WTC11 (cell line): ENCODE measurements at regions not wholly inside any gene's neighbourhood (a gene's known extent, or its start where the extent isn't known, plus 50 kb on each side); places are given as distances from the start of the nearest gene placed in this dataset.

Experiments
- ATAC-seq: fragments of 200-7000 bp; cut with Tn5 transposase; 2 replicates; pipeline ENCODE4 v1.10.0; 2021; ENCODE audit warnings: mild to moderate bottlenecking, moderate library complexity
- CTCF ChIA-PET: fragments of 300-600 bp; sonication (Branson Sonifier 250); formaldehyde crosslinking; loops from one replicate; lab custom pipeline; 2021; ENCODE audit warnings: antibody characterized with exemption; lab: Charles Lee
- POLR2A ChIA-PET: fragments of 350-600 bp; sonication (Branson Sonifier 250); formaldehyde crosslinking; loops from one replicate; lab custom pipeline; 2021; ENCODE audit warnings: antibody characterized with exemption; lab: Charles Lee
- DNase-seq: peaks from one replicate; pipeline ENCODE4 v3.0.0; 2021; ENCODE audit warnings: low spot score
- H3K27ac Mint-ChIP-seq: 2 replicates; pipeline ENCODE4 v1.8.0; 2021; ENCODE audit warnings: mixed read lengths
- H3K27me3 Mint-ChIP-seq: 2 replicates; pipeline ENCODE4 v1.8.0; 2021; ENCODE audit warnings: low read depth, mild to moderate bottlenecking, moderate library complexity, mixed read lengths
- H3K36me3 Mint-ChIP-seq: 2 replicates; pipeline ENCODE4 v1.8.0; 2021; ENCODE audit warnings: mixed read lengths
- H3K4me1 Mint-ChIP-seq: 2 replicates; pipeline ENCODE4 v1.8.0; 2022; ENCODE audit warnings: mixed read lengths
- H3K4me3 Mint-ChIP-seq: 2 replicates; pipeline ENCODE4 v1.8.0; 2021; ENCODE audit warnings: mild to moderate bottlenecking, moderate library complexity, mixed read lengths
- H3K9me3 Mint-ChIP-seq: 2 replicates; pipeline ENCODE4 v1.8.0; 2021; ENCODE audit warnings: mixed read lengths
- AR ChIP-seq: fragments of 250-450 bp; sonication (Bioruptor Pico); IDR thresholded peaks from 2 replicates; pipeline ENCODE4 v1.9.0; 2021; ENCODE audit warnings: mild to moderate bottlenecking
- ATF6 ChIP-seq: sonication (generic); formaldehyde crosslinking; IDR thresholded peaks from 2 replicates; pipeline ENCODE4 v1.8.1; 2023; ENCODE audit warnings: mild to moderate bottlenecking, missing genetic modification reagents
- CREM ChIP-seq: sonication (generic); formaldehyde crosslinking; IDR thresholded peaks from 2 replicates; pipeline ENCODE4 v1.8.1; 2022; ENCODE audit warnings: mild to moderate bottlenecking, missing genetic modification reagents, moderate library complexity
- E2F5 ChIP-seq: sonication (generic); formaldehyde crosslinking; IDR thresholded peaks from 2 replicates; pipeline ENCODE4 v1.8.1; 2022; ENCODE audit warnings: mild to moderate bottlenecking, moderate library complexity, missing genetic modification reagents
- NFYB ChIP-seq: sonication (generic); formaldehyde crosslinking; conservative IDR thresholded peaks from 2 replicates; pipeline ENCODE4 v1.8.0; 2022; ENCODE audit warnings: low read depth, missing genetic modification reagents
- NR3C1 ChIP-seq: sonication (generic); formaldehyde crosslinking; conservative IDR thresholded peaks from 2 replicates; pipeline ENCODE4 v1.8.1; 2023; ENCODE audit warnings: low read depth, mild to moderate bottlenecking, missing genetic modification reagents
- STAT6 ChIP-seq: sonication (generic); formaldehyde crosslinking; conservative IDR thresholded peaks from 2 replicates; pipeline ENCODE4 v1.8.1; 2023; ENCODE audit warnings: mild to moderate bottlenecking, low read depth, missing genetic modification reagents, moderate library complexity
- TCF7 ChIP-seq: sonication (generic); formaldehyde crosslinking; IDR thresholded peaks from 2 replicates; pipeline ENCODE4 v1.8.0; 2022; ENCODE audit warnings: mild to moderate bottlenecking, low read depth, missing genetic modification reagents, moderate library complexity
- ZNF232 ChIP-seq: sonication (generic); formaldehyde crosslinking; IDR thresholded peaks from 2 replicates; pipeline ENCODE4 v1.8.0; 2022; ENCODE audit warnings: mild to moderate bottlenecking, missing genetic modification reagents
- TF ChIP-seq, protein P1 (sequence below): fragments of 200-600 bp; IDR thresholded peaks from 2 replicates; pipeline ENCODE4 v1.8.0; 2022; ENCODE audit warnings: antibody characterized with exemption
- TF ChIP-seq, protein P2 (sequence below): sonication (generic); formaldehyde crosslinking; IDR thresholded peaks from 2 replicates; pipeline ENCODE4 v1.8.0; 2022; ENCODE audit warnings: mild to moderate bottlenecking, missing genetic modification reagents
- TF ChIP-seq, protein P3 (sequence below): sonication (generic); formaldehyde crosslinking; IDR thresholded peaks from 2 replicates; pipeline ENCODE4 v1.8.0; 2023; ENCODE audit warnings: mild to moderate bottlenecking, missing genetic modification reagents
- TF ChIP-seq, protein P4 (sequence below): fragments of 250-450 bp; sonication (Bioruptor Pico); IDR thresholded peaks from 2 replicates; pipeline ENCODE4 v1.9.0; 2021; ENCODE audit warnings: mild to moderate bottlenecking

DNA sequence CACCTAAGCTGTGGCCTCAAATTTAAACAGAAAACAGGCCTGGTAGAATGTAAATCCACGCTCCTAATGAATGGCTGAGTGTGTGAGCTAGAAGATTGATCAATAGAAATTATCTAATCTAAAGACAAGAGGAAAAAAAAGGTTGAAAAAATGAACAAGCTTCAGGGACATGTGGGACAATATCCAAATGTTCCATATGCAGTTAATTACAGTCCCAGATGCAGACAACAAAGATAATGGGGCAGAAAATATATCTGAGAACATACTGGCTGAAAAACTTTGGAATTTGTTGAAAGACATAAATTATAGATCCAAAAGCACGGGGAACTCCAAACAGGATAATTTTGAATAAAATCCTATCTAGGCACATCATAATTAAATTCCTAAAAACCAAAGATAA, 186.7 kb upstream of the SIX2 start:
- ATAC-seq: no peak
- ChIA-PET POLR2A (no interaction called here), CTCF (no interaction called here)
- no peak overlapping the region for H3K27ac Mint-ChIP-seq
- 0 out of 2 replicates have a peak, but pooled peaks cover 3% of the 10 kb centered on the region for H3K27me3 Mint-ChIP-seq
- TF ChIP-seq NFYB (CRISPR knock-in tag) (no peak), TCF7 (CRISPR knock-in tag) (no peak), ATF6 (CRISPR knock-in tag) (no peak), CREM (CRISPR knock-in tag) (no peak), E2F5 (no peak), ZNF232 (CRISPR knock-in tag) (no peak), NR3C1 (no peak), STAT6 (CRISPR knock-in tag) (no peak), AR (no peak)
- TF ChIP-seq, protein P1, sequence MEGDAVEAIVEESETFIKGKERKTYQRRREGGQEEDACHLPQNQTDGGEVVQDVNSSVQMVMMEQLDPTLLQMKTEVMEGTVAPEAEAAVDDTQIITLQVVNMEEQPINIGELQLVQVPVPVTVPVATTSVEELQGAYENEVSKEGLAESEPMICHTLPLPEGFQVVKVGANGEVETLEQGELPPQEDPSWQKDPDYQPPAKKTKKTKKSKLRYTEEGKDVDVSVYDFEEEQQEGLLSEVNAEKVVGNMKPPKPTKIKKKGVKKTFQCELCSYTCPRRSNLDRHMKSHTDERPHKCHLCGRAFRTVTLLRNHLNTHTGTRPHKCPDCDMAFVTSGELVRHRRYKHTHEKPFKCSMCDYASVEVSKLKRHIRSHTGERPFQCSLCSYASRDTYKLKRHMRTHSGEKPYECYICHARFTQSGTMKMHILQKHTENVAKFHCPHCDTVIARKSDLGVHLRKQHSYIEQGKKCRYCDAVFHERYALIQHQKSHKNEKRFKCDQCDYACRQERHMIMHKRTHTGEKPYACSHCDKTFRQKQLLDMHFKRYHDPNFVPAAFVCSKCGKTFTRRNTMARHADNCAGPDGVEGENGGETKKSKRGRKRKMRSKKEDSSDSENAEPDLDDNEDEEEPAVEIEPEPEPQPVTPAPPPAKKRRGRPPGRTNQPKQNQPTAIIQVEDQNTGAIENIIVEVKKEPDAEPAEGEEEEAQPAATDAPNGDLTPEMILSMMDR: no peak
- TF ChIP-seq, protein P2, sequence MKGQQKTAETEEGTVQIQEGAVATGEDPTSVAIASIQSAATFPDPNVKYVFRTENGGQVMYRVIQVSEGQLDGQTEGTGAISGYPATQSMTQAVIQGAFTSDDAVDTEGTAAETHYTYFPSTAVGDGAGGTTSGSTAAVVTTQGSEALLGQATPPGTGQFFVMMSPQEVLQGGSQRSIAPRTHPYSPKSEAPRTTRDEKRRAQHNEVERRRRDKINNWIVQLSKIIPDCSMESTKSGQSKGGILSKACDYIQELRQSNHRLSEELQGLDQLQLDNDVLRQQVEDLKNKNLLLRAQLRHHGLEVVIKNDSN: no peak
- TF ChIP-seq, protein P3, sequence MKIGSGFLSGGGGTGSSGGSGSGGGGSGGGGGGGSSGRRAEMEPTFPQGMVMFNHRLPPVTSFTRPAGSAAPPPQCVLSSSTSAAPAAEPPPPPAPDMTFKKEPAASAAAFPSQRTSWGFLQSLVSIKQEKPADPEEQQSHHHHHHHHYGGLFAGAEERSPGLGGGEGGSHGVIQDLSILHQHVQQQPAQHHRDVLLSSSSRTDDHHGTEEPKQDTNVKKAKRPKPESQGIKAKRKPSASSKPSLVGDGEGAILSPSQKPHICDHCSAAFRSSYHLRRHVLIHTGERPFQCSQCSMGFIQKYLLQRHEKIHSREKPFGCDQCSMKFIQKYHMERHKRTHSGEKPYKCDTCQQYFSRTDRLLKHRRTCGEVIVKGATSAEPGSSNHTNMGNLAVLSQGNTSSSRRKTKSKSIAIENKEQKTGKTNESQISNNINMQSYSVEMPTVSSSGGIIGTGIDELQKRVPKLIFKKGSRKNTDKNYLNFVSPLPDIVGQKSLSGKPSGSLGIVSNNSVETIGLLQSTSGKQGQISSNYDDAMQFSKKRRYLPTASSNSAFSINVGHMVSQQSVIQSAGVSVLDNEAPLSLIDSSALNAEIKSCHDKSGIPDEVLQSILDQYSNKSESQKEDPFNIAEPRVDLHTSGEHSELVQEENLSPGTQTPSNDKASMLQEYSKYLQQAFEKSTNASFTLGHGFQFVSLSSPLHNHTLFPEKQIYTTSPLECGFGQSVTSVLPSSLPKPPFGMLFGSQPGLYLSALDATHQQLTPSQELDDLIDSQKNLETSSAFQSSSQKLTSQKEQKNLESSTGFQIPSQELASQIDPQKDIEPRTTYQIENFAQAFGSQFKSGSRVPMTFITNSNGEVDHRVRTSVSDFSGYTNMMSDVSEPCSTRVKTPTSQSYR (CRISPR knock-in tag): no peak
- TF ChIP-seq, protein P4, sequence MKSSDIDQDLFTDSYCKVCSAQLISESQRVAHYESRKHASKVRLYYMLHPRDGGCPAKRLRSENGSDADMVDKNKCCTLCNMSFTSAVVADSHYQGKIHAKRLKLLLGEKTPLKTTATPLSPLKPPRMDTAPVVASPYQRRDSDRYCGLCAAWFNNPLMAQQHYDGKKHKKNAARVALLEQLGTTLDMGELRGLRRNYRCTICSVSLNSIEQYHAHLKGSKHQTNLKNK (CRISPR knock-in tag): no peak
- peaks cover 23% of the 10 kb centered on the region for H3K4me1 Mint-ChIP-seq
- no peak for DNase-seq
- no peak overlapping the region for H3K4me3 Mint-ChIP-seq
- H3K36me3 Mint-ChIP-seq: no peaks in the 10 kb centered on the region
- no peaks in the 10 kb centered on the region; the same call in 1 of the 2 replicates for H3K9me3 Mint-ChIP-seq
